Cardiac muscle cell (in vitro differentiated cells and primary cell): ENCODE measurements at regions not wholly inside any gene's neighbourhood (a gene's known extent, or its start where the extent isn't known, plus 50 kb on each side); places are given as distances from the start of the nearest gene placed in this dataset.

Experiments
- DNase-seq, 2 donors: peaks; one replicate each; pipeline versions ENCODE4 v3.0.0 to v3.0.0-alpha.2; 2010 to 2017; ENCODE audit warnings: low read depth in 1 of 2, low spot score in 1 of 2
- H3K27ac ChIP-seq: fragments of 200-600 bp; sonication (generic); 2 replicates; pipeline ENCODE4 v1.5.1; 2016
- H3K27me3 ChIP-seq: fragments of 200-600 bp; sonication (generic); 2 replicates; pipeline ENCODE4 v1.6.0; 2016; ENCODE audit warnings: control low read depth
- H3K36me3 ChIP-seq: fragments of 200-600 bp; sonication (generic); 2 replicates; pipeline ENCODE4 v1.5.1; 2016; ENCODE audit warnings: control low read depth
- H3K4me1 ChIP-seq: fragments of 200-600 bp; sonication (generic); 2 replicates; pipeline ENCODE4 v1.8.1; 2017; ENCODE audit warnings: low read depth, mild to moderate bottlenecking, mixed run types
- H3K4me3 ChIP-seq: fragments of 200-600 bp; sonication (generic); 2 replicates; pipeline ENCODE4 v1.5.1; 2016; ENCODE audit warnings: mild to moderate bottlenecking
- H3K9me3 ChIP-seq: fragments of 200-600 bp; sonication (generic); 2 replicates; pipeline ENCODE4 v1.5.1; 2017; ENCODE audit warnings: low read depth, mild to moderate bottlenecking, control low read depth
- TF ChIP-seq, protein P1 (sequence below): IDR thresholded peaks from 2 replicates; pipeline ENCODE4 v1.5.1; 2012; ENCODE audit warnings: low read depth, mild to moderate bottlenecking, low read length

DNA sequence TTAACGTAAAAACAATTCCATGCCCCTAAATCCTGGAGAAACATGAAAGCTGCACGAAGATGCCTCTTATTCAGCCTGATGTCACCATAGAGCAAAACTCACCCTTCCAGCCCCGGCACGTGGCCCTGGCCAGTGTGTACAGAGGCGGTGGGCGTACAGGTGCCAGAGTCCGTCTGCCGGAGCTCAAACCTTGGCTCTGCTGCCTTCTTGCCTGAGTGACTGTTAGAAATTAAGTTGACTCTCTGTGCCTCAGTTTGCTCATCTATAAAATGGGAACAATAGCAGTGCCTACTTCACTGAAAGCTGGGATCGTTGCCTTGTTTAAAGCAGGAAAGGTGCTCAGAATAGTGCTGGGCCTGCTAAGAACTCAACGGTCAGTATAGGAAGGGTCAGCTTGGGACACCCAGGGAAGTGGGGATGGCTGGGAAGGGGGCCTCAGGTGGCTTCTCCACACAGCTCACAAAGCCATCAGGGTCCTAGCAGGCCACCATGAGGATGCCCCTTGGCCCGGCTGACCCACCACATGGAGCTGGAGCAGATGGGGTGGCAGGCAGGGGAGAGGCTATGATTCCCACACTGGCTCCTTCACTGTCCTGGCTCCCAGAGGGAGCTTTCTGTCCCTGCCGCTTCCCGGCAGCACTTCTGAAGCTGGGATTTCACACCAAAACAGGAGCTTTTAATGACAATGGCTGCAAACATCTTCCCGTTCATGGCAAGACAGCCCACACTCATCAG lies 237.2 kb downstream of the NPHP4 start:
- DNase-seq = no peak
- Histone ChIP-seq H3K27me3 (no peaks in the 10 kb centered on the region), H3K27ac (no peak overlapping the region), H3K9me3 (no peaks in the 10 kb centered on the region), H3K4me1 (peaks cover 19% of the 10 kb centered on the region), H3K4me3 (no peak overlapping the region), H3K36me3 (no peaks in the 10 kb centered on the region)
- TF ChIP-seq, protein P1, sequence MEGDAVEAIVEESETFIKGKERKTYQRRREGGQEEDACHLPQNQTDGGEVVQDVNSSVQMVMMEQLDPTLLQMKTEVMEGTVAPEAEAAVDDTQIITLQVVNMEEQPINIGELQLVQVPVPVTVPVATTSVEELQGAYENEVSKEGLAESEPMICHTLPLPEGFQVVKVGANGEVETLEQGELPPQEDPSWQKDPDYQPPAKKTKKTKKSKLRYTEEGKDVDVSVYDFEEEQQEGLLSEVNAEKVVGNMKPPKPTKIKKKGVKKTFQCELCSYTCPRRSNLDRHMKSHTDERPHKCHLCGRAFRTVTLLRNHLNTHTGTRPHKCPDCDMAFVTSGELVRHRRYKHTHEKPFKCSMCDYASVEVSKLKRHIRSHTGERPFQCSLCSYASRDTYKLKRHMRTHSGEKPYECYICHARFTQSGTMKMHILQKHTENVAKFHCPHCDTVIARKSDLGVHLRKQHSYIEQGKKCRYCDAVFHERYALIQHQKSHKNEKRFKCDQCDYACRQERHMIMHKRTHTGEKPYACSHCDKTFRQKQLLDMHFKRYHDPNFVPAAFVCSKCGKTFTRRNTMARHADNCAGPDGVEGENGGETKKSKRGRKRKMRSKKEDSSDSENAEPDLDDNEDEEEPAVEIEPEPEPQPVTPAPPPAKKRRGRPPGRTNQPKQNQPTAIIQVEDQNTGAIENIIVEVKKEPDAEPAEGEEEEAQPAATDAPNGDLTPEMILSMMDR = no peak

DNA sequence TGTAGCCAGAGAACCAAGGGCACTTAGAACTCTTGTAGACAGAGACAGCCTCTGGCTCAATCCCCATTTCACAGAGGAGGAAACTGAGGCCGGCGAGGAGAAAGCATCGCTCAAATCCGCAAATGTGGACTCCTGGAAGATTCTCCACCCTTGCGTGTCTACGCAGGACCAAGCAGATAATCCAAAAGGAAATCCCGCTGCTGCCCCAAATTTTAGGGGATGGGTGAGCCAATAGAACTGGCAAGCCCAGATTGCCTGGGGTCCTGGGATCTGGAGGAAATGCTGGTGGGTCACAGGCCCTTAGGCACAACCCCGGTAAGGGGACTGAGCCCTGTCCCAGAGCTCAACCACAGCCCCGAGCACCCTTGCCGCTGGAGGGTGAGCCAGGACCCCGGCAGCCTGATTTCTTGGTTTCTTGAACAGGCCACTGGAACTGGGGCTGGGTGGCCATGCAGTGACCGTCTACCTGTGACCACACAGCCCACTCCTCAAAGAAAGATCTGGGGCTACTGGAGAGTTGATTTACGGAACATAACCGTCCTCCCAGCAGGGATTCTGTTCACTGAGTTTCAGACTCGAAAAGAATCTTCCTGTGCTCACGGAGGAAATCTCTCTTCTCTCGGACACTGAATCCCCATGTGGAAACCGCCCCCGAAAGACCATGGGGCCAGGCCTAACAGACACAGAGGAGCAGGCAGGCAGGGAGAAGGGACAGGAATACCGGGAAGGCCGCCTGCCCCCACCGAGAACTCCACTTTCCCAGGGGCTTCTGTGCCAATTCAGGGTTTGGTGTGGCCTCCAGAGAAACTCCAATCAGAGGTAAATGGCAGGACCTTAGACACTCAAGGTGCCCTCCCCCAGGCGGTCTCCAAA lies 238.4 kb downstream of the NPHP4 start:
- Histone ChIP-seq H3K27me3 (peaks cover 3% of the 10 kb centered on the region), H3K27ac (no peak overlapping the region), H3K4me3 (no peak overlapping the region), H3K9me3 (no peaks in the 10 kb centered on the region), H3K4me1 (peaks cover 19% of the 10 kb centered on the region), H3K36me3 (no peaks in the 10 kb centered on the region)
- DNase-seq = no peak
- TF ChIP-seq, protein P1 = no peak

DNA sequence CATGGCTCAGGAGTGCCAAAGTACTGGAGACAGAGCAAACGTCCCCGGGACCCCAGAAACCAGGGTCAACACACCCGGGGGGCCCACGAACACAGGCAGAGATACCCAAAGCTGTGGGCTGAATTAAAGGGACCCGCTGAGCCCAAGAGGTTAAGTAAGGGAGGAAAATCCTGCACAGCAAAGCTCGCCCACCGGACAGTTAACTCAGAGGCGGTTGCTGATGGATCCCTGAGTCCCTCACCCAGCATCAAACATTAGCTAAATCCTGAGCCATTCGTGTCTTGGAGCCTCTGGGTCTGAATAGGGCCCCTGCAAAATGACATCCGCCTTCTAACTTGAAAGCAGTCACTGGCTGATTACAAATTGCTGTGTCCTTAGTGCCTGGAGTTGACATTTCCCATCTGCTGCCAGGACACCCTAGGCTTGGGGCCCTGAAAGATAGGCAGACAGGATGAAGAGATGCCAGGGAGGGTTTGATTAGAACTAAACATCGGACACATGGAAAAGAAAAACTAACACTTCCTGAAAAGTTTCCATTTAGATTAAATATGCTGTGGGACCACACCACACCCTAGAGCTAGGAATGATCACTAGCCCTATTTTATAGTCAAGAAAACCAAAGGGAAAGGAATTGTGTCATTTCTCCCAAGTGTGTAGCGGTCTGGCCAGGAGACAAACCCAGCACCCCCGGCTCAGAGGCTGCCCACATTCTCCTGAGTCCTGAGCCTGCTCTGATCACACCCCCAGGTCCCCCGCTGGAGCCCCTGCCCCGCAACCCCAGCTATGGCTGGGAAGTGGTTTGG lies 239.3 kb downstream of the NPHP4 start:
- peak in 1 of 2 donors; percentile 31 for DNase-seq
- H3K4me1 ChIP-seq = peaks cover 19% of the 10 kb centered on the region
- H3K36me3 ChIP-seq = no peaks in the 10 kb centered on the region
- TF ChIP-seq, protein P1 = no peak
- no peak overlapping the region for H3K4me3 ChIP-seq
- H3K9me3 ChIP-seq = no peaks in the 10 kb centered on the region
- H3K27ac ChIP-seq = no peak overlapping the region
- peaks cover 6% of the 10 kb centered on the region for H3K27me3 ChIP-seq

DNA sequence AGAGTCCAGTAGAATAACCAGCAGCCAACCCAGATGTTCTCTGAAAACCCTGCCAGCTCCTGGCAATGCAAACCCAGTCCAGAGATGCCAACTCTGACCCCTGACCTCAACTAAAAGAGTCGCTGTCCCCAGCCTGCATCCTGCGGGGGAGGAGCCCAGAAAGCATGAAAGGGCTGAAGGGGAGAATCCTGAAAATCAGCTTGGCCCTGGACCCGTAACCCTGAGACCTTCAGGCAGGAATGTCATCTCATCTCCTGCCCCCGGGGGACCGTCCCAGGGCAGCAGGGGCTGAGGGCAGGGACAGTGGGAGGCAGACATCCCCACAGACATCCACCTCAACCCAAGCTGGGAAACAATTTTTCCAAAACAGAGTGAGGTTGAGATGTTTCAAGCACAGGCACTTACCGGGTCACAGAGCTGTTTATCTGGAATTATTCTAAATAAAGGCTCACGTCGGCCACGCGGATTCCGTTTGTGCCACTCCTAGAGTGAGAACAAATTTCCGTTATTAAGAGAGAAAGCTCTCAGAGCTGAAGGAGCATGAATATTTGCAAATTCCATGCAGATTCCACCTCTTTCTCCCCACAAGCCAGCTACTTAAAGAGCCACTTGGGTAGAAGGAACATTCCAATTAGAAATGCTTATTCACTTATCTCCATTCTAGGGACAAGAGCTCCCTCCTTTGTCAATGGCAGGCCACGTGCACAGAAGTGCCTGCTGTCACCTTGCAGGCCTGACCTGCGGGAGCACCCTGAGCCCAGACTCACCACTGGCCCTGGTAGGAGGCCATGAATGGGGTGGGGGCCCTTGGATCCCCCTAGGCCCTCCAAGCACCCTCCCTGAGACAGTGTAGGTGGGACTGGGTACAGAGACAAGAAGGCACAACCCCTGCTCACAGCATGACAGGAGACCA lies 240.1 kb downstream of the NPHP4 start:
- Histone ChIP-seq H3K36me3 (no peaks in the 10 kb centered on the region), H3K4me1 (peaks cover 19% of the 10 kb centered on the region), H3K27ac (peak overlapping the region; percentile 9), H3K27me3 (peaks cover 8% of the 10 kb centered on the region), H3K9me3 (no peaks in the 10 kb centered on the region), H3K4me3 (no peak overlapping the region)
- TF ChIP-seq, protein P1 = no peak
- peak in 1 of 2 donors; percentile 55 for DNase-seq

DNA sequence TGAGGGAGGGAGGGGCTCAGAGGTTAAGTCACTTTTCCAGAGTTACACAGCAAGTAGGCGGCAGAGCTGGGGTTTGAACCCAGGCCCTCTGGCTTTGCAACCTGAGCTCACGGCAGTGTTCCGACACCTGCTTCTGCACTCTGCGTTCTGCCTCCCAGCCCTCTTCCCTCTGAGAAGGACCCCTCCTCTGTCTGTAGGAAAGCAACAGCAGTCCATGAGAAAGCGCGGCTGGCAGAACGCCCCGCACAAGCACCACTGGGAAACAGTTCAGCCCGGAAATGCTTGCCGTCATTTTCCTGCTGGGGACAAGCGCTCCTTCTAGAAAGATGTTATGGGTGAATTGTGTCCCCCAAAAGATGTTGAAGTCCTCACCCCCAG lies 241.1 kb downstream of the NPHP4 start:
- no peaks in the 10 kb centered on the region for H3K36me3 ChIP-seq
- peaks cover 19% of the 10 kb centered on the region for H3K4me1 ChIP-seq
- TF ChIP-seq, protein P1 = no peak
- no peak for DNase-seq
- H3K27me3 ChIP-seq = peaks cover 14% of the 10 kb centered on the region
- H3K9me3 ChIP-seq = no peaks in the 10 kb centered on the region
- no peak overlapping the region for H3K27ac ChIP-seq
- no peak overlapping the region for H3K4me3 ChIP-seq
